Spleen (tissue), 7 donors: ENCODE measurements at regions not wholly inside any gene's neighbourhood (a gene's known extent, or its start where the extent isn't known, plus 50 kb on each side); places are given as distances from the start of the nearest gene placed in this dataset.
"Not testable (repeated sequence)": the region's sequence is repeated elsewhere in the genome, so short reads cannot be mapped to it uniquely, and the experiment has no call there.

Source experiments
- POLR2A ChIP-seq, 3 donors: fragments of 450-650 bp; IDR thresholded peaks; one replicate each; pipeline ENCODE4 v1.5.1; 2017; ENCODE audit warnings: antibody characterized with exemption in 3 of 3, mild to moderate bottlenecking in 1 of 3
- TF ChIP-seq, protein P1 (sequence below), 11 experiments: fragments of 200-600 bp in 7 of 11; fragments of 450-650 bp in 4 of 11; sonication (generic) in 4 of 11; IDR thresholded peaks in 8 of 11; conservative IDR thresholded peaks in 3 of 11; 1 replicate in 7 of 11; 2 replicates in 4 of 11; pipeline versions ENCODE4 v1.4.0 to v1.8.0; 2016 to 2021; ENCODE audit warnings: antibody characterized with exemption in 11 of 11, inconsistent platforms in 4 of 11, mild to moderate bottlenecking in 1 of 11
- donor health status: DM: no; HTN: no; CAD: no; lungs with moderate emphysema.
- donor health status: DM: no; HTN: no; CAD: no.
- donor health status: DM: no; HTN: no; CAD: no.

DNA sequence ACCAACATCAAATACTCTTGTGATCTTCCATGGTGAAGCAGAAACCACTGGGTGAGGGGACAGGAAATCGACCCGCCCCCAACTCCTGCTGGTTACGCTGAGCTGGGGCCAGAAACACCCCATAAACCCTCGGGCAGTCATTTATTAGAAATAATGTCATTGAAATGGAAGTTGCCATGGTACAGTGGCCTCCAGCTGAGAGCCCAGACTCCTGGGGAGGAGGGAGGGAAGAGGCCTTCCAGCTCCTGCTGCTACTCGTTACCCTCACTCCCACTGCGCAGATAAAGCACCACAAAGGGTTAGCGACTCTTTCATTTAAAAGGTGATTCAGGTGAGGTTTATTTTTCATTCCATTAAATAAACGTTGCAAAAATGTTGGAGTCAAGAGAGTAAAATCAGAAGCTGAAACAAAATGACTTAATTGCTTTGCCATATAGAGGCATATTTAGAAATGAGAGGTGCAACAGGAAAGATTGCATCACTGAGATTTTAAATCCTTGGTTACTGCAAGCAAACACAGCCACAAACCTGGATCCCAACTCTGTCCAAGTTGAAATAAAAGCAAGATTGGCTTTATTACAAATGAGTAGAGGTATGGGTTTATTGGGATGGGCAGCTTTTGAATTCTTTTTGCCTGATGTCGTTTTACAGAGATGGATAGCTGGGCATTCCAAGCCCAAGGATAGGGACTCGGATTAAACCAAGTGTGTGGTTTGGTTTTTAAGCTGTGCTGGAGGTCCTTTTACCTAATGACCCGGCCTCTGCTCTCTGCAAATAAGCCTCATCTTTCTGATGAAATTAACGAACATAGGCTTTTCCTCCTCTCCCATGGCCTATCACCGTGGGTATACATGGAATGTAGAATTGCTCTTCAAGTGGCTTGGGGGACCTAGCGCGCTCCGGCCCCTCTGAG, 92.0 kb downstream of the LYZL1 start:
- TF ChIP-seq, protein P1, sequence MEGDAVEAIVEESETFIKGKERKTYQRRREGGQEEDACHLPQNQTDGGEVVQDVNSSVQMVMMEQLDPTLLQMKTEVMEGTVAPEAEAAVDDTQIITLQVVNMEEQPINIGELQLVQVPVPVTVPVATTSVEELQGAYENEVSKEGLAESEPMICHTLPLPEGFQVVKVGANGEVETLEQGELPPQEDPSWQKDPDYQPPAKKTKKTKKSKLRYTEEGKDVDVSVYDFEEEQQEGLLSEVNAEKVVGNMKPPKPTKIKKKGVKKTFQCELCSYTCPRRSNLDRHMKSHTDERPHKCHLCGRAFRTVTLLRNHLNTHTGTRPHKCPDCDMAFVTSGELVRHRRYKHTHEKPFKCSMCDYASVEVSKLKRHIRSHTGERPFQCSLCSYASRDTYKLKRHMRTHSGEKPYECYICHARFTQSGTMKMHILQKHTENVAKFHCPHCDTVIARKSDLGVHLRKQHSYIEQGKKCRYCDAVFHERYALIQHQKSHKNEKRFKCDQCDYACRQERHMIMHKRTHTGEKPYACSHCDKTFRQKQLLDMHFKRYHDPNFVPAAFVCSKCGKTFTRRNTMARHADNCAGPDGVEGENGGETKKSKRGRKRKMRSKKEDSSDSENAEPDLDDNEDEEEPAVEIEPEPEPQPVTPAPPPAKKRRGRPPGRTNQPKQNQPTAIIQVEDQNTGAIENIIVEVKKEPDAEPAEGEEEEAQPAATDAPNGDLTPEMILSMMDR (IDR thresholded peaks at IDR 0.05 in 8 of 11, conservative IDR thresholded peaks at IDR 0.05 in 3 of 11), result not testable (repeated sequence)
- TF ChIP-seq POLR2A (IDR thresholded peaks at IDR 0.05), result not testable (repeated sequence)
